Stromal cell of bone marrow (primary cell): ENCODE measurements at regions not wholly inside any gene's neighbourhood (a gene's known extent, or its start where the extent isn't known, plus 50 kb on each side); places are given as distances from the start of the nearest gene placed in this dataset.

ENCODE experiments used
- DNase-seq: peaks from one replicate; pipeline ENCODE4 v3.0.0-alpha.2; 2012; ENCODE audit warnings: low read depth

DNA sequence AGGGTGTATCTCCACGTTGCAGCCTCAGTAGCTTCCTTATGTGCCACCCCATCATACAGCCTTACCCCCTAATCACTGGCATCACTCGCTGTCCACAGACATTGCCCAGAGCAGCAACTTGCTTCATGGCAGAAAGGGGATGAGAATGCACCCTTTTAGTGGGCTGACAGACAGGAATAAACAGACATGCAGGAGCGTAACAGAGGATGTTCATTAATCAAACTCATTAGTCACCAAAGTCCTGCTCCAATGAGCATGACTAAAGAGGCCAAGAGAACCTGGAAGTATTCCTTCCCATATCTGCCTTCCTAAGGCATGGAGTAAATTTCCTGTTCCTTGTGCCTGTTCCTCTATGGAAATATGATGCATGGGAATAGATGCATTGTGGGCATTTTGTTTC lies 197.0 kb downstream of the PHLDA1 start:
- DNase-seq = no peak

DNA sequence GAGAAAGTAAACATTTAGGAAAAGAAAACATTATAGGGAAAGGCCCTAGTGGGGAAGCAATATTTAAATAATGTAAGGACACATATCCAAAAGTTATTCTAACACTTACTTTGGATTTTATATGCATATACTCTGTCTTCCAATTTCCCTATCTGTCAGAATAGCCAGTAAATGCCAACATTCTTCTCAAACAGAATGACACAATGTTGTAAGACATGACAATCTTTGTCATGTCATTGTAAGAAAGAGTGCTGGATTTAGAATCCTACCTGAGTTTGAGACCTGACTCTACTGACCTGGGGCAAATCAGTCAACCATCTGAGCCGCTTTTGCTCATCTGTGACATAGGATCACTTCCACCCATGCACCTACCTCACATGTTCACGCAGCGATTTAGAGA lies 198.3 kb downstream of the PHLDA1 start:
- DNase-seq = no peak

DNA sequence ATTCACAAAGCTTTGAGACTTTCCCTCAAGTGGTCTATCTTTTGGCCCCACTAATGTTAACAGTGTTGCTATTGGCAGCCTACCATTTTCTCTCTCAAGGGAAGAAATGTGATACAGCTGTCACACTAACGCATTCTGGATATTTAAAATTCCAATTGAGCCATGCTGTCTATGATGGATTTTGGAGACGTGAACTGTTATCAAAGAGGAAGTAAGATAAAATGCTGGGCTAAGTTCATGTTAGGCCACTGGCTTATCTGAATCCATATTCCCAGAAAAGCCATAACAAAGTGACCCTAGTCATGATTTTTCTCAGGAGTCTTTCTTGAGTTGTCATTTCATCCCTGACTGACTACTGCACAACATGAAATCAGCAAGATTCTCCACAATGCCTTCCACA lies 200.2 kb downstream of the PHLDA1 start:
- DNase-seq = no peak

DNA sequence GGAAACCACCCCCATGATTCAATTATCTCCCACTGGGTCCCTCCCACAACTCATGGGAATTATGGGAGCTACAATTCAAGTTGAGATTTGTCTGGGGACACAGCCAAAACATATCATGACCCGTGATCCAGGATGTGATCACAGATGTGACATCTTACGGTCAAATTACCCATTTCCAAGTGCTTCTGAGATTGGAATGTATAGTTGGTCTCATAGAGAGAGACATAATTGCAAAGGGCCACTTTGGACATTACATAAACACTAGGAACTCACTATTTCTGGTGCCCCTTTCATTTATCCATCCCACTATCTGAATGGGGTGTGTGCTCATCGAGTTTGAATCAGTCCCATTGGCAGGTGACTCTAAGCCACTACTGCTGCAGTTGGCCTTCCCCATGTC lies 204.5 kb downstream of the PHLDA1 start:
- no peak for DNase-seq

DNA sequence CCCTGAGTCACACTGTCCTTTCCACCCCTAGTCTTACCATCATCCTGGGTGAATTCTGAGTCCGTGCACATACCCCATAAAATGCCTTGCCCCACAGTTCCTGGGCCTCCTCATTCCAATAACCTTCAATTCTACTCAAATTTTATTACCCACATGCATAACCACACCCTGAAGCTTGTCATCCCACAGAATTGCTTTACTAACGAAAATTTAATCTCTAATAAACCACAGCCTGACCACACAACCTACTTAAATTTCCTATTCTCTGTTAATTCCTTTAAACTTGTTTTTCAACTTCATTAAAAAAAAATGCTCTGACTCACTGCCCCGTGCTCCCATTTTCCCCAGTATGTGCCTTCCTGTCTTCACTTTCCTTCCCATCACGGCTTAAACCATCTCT lies 205.9 kb downstream of the PHLDA1 start:
- peak; percentile 92 for DNase-seq

DNA sequence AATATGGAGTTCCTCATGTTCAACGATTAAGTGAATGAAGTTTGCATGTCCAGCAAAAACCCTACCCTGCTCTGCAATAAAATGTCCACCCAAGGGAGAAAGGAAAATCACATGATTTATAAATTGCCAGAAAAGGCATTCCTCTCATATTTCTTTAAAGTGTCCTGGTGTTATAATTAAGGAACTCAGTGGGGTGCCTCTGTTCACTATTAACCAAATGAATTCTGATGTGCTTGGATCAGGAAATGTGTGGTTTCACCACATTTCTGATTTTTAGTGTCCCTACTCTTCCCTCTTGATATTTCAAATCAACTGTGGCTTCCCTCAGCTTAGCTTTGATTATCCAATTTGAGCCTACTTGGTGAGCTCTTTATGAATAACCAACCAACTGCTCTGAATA lies 208.1 kb downstream of the PHLDA1 start:
- no peak for DNase-seq

DNA sequence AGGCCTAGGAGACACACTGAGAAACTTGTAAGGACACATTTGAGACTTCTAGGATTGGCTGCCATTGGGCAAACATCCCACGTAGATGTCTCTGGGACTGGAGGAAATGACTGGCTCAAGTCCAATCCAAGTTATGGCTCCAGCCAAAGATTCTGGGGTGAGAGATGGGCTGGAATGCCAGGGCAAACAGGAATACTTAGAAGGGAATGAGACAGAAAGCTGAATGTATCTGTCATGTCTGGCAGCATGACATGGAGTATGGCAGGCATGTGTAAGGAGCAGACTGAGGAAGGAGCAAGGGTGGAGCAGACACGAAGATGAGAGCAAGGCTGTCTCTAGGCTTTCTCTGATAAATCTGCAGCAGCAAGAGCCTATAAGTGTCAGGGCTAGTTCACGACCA lies 209.2 kb downstream of the PHLDA1 start:
- no peak for DNase-seq

DNA sequence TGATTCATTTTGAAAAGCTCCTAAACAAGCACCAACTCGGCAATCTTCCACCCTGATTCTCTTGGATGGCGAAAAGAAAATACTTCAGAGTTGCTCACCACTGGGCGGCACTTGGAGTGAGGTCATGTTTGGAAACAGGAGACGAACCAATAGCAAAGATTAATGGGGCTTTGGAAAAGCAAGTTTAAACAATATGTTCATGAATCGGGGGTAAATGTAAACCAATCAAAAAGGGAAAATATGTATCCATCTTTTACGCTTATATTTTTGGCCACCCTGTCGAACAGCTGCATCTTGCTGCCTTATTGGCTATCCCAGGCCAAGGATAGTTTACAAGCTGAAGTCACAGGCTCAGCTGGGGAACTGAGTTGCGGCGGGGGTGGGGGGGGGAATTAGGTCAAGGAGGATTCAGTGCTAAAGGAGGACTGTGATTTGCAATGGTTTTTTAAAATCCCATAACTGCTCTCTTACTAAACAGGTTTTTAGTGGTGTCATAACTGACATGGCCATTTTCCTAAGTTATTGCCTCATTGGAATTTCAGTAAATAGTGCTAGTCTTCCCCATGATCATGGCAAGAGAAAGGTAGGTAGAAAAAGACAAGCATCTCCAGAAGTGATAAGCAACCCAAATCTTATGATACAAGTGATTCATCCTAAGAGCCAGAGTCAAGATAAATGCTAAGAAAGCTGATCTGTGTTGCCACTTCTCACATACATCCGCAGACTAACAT lies 210.6 kb downstream of the PHLDA1 start:
- DNase-seq = peak; percentile 98

DNA sequence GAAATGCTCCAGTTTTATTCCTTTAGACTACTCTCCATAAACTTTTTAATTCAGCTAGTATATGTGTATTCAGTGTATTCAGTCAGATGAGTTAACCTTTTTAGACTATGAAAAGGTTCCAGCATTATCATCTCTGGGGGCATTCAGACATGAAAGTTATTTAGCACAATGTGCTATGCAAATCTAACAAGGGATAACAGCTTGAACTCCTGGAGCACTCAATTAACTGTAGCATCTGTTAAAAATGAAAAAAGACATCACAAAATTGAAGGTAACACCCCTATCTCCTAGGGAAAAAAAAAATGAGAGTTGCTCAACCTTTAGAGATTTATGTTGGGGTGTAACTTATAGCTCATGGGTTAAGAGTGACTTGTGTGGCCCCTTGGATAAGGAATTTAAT lies 211.5 kb downstream of the PHLDA1 start:
- no peak for DNase-seq

DNA sequence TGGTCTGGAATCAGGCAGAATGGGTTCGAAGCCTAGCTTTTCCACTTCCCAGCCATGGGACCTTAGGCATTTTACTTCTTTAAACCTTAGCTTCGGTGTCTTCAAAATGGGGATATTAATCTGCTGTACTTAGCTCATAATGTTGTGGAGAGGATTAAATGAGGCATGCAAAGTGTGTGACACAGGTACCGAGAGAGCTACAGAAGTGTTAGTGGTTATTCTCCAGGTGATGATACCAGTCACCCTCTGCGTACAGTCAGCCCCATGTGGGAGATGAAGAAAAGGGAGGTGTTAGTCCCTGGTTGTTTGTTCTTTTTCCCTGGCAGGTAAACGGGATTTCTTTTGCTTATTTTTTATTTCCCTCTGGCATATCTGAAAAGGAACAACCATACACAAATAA lies 212.1 kb downstream of the PHLDA1 start:
- no peak for DNase-seq

DNA sequence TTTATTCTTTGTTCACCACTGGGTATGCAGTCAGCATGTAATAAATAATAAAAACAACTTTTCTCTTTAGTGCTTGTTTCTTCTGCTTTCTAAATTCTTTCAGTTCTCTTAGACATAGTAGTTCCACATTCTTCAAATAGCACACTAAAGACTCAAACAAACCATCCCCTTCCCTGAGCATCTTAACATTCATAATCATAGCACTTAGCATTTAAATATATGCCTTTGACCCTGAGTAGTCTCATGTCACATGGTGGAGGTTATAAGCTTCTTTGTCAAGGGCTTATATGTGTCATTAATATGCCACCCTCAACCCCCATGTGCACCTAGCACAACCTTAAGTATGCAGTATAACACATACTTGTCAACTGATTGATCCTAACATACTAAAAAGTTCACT lies 212.7 kb downstream of the PHLDA1 start:
- DNase-seq = no peak

DNA sequence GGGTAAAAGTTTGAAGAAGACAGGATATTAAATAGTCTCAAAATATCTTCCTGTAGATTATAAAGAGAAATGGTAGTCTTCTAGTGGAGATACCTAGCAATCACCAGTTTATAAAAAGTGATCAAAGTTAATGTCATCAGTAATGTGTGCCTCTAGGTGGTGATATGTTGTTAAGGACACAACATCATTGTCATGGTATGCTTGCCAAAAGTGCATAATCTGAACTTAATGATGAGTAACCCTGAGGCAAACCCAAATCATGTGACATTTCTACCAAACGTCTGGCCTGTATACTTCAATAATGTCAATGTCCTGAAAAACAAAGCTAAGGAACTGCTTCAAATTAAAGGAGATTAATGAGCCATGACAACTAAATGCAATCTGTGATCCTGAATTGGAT lies 214.7 kb downstream of the PHLDA1 start:
- peak; percentile 69 for DNase-seq

DNA sequence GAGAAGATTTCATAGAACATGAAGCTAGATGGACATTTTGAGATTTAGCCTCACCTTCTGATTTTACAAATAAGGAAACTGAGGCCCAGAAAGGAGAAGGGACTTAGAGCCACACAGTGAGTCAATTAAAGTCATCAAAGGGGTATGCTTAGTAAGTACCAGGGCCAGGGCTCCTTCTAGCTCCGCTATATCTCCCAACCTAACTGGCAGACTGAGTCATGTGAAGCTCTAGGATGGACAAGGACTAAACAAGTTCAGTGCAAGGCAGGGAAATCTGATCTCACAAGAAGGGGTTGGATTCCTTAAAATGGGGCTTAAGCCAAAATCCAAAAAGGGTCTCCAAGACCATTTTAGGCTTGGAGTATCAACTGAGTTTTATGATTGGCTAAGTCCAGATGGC lies 215.8 kb downstream of the PHLDA1 start:
- no peak for DNase-seq

DNA sequence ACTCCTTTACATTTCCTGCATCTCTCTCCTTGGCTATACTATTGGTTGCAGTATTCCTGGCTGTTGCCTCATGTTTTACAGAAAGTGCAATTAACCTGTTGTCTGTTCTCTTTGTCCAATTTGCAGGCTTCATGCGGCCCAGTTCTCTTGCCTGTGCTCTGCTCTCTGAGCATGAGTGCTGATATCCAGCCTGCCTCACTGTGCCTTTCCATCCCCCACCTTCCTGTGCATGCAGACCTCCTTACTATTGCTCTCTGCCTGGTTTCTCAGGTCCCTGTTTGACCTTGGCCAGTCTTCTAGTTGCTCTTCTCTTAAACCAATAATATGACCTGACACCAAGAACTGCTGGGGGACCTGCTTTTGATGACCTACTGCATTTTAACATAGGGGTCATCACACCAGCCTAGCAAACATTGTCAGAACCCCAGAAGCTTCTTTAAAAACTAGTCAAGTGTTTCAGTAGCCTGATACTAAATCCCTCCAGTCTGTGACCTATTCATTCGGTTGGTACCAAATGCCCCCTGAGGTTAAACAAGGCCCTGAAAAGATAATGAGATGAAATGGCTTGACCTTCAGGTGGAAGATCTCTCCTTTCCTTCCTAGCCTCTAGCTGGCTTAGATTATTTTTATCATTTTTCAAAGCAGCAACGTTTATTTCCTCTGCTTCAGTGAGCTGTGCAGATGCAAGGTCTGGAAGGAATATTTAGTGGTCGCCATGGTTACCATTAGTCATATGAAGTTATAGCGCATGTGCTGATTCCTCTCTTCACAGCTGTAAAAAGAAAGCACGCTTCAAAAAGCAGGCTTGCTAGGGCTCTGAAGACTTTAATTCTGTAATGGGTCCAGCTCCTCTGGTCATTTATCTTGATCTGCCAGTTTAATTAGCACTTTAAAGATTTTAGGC lies 216.5 kb downstream of the PHLDA1 start:
- DNase-seq = peak; percentile 94

DNA sequence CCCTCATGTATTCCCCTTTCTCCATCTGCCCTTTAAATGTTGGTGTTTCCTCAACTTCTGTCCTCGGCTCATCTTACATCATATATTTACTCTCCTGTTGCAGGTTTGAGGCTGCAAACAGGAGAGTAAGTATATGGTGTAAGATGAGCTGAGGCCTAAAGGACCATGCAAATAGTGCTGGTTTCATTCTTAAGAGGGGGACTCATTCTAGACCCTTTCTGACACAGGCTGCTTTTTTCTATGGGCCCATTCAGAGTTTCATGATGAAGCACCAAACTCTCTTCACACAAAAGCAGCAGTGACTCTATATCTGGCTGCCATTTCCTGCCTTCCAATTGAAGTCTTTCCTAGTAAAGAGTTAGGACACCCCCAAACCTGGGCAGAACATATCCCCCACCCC lies 218.5 kb downstream of the PHLDA1 start:
- no peak for DNase-seq

DNA sequence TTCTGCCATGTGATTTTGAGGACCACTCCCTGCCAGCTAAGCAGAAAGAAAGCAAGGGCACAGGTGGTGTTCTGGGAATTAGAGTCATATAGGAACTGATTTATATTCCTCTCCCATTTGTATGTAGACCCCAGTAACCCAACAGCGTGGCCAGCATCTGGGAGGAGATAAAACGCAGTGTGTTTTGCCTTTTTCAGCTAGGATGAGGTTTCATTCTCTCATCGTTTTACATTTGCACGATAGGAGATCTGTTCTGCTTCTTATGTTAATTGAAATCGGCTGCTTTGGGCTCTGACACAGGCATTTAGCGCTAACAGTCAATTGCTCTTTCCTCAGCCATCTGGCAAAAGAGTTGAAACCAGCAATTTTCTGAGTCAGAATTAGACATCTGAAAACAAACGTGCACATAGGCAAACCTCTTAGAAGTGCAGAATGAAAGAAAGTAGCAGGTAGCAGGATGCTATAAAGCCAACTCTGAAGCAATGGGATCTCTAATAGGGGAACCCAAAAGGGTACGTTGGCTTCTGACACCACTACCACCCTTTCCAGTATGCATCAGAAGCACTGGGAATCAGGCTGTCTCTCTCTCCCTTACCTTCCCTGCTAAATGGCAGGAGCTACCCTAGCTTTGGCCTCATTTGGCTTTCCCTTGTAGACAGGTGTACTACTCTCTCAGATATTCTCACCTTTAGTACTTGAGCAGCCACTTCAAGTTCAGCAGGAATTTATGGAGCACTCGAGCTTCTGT lies 219.1 kb downstream of the PHLDA1 start:
- peak; percentile 88 for DNase-seq

DNA sequence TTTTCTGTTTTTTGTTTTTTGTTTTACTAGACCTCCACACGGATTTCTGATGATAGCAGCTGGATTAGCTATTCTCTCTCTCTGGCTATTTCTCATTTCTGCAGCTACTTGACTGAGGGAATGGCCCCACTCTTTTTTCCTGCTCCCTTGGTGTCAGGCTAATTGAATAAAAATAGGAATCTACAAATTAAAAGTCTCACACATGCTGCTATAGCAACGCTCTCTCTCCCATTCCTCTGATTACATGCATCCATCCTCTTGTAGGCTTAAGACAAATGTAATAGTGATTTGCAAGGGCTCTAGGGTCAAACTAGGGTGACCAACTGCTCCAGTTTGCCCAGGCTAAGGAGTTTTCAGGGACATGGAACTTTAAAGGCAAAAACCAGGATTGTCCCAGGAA lies 221.8 kb downstream of the PHLDA1 start:
- no peak for DNase-seq

DNA sequence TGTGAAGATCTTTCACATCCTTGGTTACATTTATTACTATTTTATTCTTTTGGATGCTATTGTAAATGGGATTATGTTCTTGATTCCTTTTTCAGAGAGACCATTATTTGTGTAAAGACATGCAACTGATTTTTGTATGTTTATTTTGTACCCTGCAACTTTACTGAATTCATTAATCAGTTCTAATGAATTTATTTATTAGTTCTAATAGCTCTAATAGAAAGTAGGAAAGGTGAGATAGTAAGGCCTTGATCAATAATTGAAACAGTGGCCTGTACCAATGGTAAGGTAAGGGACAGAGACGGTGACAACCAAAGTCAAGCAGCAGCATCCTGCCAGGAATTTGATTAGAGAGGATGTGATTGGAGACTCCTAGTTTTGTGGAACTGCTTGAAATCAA lies 224.1 kb downstream of the PHLDA1 start:
- no peak for DNase-seq

DNA sequence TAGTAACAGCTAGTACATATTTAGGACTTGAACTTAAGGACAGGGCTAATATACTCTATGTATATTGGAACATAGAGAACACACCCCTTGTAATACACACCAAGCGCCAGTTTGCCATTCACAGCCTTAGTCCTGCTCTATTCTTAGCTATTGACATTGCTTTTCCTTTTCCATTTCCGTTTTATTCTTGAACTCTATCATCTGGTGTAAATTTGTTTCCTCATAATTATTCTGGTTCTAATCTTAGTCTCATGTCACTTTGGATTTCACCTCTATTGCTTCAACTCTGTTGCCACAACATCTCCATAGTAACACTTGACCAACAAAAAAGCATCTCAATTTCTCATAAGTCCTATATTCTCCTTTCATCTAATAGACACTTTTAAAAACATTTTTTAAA lies 225.7 kb downstream of the PHLDA1 start:
- no peak for DNase-seq

DNA sequence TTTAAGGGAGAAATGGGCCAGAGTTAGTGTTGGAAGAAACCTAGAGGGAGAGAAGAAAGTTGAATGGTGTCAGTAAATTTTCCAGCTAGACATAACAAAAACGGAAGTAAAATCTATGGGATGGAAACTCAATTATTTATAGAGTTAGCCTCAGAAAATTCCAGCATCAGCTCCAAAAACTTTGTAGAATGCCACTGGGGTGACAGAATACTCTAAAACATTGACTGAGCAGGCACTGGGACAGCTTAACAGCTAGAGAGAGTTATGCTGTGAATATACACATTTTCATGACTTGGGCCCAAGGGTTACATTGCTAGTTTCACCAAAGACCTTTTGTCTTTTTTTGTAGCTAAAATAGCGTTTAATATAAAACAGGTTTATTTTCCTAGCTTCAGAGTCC lies 226.3 kb downstream of the PHLDA1 start:
- no peak for DNase-seq

DNA sequence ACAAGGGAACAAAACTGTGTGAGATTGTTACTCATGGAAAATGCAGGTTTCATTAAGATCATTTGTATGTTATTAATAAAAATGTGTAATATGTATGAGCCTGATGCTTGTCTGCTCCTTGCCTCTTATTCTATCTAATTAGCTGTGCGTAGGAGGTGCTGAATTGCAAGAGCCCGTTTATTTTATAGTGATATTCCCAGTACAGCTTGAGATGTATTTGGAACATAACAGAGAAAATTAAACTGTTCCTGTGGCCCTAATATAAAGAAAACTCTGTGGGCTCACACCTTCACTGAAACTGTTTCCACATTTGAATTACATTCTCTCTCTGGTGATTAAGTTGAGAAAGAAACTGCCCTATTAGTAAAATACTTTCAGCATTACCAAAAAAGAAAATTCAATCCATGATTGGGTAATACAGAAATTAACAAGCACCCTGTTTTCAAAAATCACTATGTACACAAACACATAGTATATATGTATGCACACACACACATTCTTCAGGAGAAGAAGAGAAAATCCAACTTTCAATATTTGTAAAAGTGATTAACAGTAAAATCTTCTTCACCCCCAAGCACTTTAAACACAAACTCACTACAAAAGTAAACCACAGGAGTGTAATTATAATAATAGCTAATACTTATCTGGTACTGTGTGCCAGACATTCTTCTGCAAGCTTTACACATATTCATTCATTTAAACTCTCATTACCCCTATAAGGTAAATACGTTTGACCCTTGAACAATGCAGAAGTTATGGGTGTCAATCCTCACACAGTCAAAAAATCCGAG lies 233.2 kb downstream of the PHLDA1 start:
- DNase-seq = no peak

DNA sequence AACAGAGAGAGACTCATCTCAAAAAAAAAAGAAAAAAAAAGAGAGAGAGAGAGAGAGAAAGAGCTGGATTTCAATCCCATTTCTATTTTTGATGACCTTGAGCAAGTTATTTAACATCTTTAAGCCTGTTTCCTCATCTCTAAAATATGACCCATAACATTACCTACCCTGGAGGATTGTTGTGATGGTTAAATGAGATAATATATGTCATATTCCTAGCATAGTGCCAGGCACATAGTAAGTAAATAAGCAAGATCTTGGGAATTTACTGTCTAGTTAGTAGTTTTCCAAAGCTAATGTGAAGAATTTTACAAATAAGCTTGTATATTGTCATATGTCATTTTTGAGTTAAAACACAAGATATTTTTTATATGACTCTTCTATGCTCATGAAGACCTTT lies 236.5 kb downstream of the PHLDA1 start:
- DNase-seq = no peak
